ENCODE measurements at regions not wholly inside any gene's neighbourhood (a gene's known extent, or its start where the extent isn't known, plus 50 kb on each side); places are given as distances from the start of the nearest gene placed in this dataset.

DNA sequence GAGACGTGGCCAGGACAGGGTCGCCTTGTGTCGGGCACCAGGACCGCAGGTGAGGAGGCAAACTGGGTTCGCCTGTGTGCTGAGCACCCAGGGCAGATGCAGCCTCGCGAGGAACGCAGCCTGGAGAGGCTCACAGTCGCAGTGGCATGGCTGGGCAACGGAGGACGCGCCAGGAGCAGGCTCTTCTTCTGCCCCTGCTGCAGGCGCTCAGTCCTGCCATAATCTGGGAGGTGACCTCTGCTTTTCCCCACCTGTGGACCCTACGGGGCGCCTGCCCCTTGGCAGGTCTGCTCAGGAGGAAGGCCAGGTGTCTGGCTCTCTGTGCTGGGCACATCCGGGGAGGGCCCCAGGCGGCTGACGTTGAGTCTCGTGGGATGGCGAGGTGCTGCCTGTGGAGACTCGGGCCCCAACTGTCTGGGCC lies 1136.2 kb downstream of the BRD1 start:
- TF ChIP-seq EZH2 (IDR thresholded peaks at IDR 0.05): no peak
- TF ChIP-seq POLR2AphosphoS5 (IDR thresholded peaks at IDR 0.05; ENCODE audit: borderline replicate concordance, low read depth, low read length): no peak
- TF ChIP-seq FOXP2 (optimal IDR thresholded peaks at IDR 0.05; ENCODE audit: control extremely low read depth, extremely low read length, insufficient read depth): no peak
